ENCODE measurements at regions not wholly inside any gene's neighbourhood (a gene's known extent, or its start where the extent isn't known, plus 50 kb on each side); places are given as distances from the start of the nearest gene placed in this dataset.

- H3K9me3 ChIP-seq (ENCODE audit: low read depth, low read length, poor library complexity, severe bottlenecking) = no peaks in the 10 kb centered on the region
- TF ChIP-seq CTCF (conservative IDR thresholded peaks at IDR 0.05; ENCODE audit: low read depth, low read length) (no peak), EZH2 (IDR thresholded peaks at IDR 0.05; ENCODE audit: borderline replicate concordance, low read depth, low read length, poor library complexity, severe bottlenecking) (no peak)
- ChIA-PET POLR2A (ENCODE audit: low non-redundant PET) (no interaction called here), CTCF (no interaction called here)
- no peaks in the 10 kb centered on the region for H3K36me3 ChIP-seq (ENCODE audit: insufficient read depth, low read length, poor library complexity, severe bottlenecking)
- no TSS peak for BruUV-seq (replicated peaks)
- H3K27ac ChIP-seq (ENCODE audit: low read depth, low read length, poor library complexity, severe bottlenecking) = no peak overlapping the region
- no peak for DNase-seq (ENCODE audit: low spot score)
- intact Hi-C loops (cut with micrococcal nuclease; ENCODE audit: unreplicated experiment) = no loop called here
- H3K27me3 ChIP-seq (replicated peaks; ENCODE audit: insufficient read depth, low read depth, low read length, poor library complexity) = no peaks in the 10 kb centered on the region
- H3K4me3 ChIP-seq (ENCODE audit: low read depth, low read length, poor library complexity, severe bottlenecking) = no peak overlapping the region
- H3K4me1 ChIP-seq (ENCODE audit: insufficient read depth, low read length, poor library complexity, severe bottlenecking) = no peaks in the 10 kb centered on the region
These were observed 478.4 kb upstream of the CFAP20DC start for GRCh38 chr3:59528251-59528650.

DNA sequence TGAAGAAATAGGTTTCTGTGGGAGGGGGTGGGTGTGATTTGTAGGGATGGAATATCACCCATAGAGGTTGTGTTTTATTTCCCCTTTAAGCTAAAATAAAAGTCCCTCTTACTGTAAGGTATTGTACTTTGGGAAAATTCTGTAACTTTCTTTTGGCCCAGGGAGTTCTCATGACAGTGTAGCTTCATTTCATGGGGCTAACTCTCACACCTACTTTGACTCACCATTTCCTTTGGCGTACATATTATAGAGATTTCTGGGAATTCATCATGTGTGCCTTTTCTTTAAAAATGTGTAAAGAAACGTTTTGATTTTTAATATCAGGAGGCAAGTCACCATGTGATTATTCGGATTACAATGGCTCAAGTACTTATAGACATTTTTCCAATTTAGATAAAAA lies 477.7 kb upstream of the CFAP20DC start:
- Histone ChIP-seq H3K4me1 (ENCODE audit: insufficient read depth, low read length, poor library complexity, severe bottlenecking) (no peaks in the 10 kb centered on the region), H3K27ac (ENCODE audit: low read depth, low read length, poor library complexity, severe bottlenecking) (no peak overlapping the region), H3K27me3 (replicated peaks; ENCODE audit: insufficient read depth, low read depth, low read length, poor library complexity) (no peaks in the 10 kb centered on the region), H3K9me3 (ENCODE audit: low read depth, low read length, poor library complexity, severe bottlenecking) (no peaks in the 10 kb centered on the region), H3K4me3 (ENCODE audit: low read depth, low read length, poor library complexity, severe bottlenecking) (no peak overlapping the region), H3K36me3 (ENCODE audit: insufficient read depth, low read length, poor library complexity, severe bottlenecking) (no peaks in the 10 kb centered on the region)
- POLR2A ChIA-PET (ENCODE audit: low non-redundant PET) = no interaction called here
- no peak for TF ChIP-seq CTCF (conservative IDR thresholded peaks at IDR 0.05; ENCODE audit: low read depth, low read length)
- BruUV-seq (replicated peaks) = no TSS peak
- no peak for DNase-seq (ENCODE audit: low spot score)
- CTCF ChIA-PET = no interaction called here
- intact Hi-C loops (cut with micrococcal nuclease; ENCODE audit: unreplicated experiment) = no loop called here

- Histone ChIP-seq H3K4me1 (ENCODE audit: insufficient read depth, low read length, poor library complexity, severe bottlenecking) (no peaks in the 10 kb centered on the region), H3K27ac (ENCODE audit: low read depth, low read length, poor library complexity, severe bottlenecking) (no peak overlapping the region), H3K9me3 (ENCODE audit: low read depth, low read length, poor library complexity, severe bottlenecking) (no peaks in the 10 kb centered on the region), H3K4me3 (ENCODE audit: low read depth, low read length, poor library complexity, severe bottlenecking) (no peak overlapping the region), H3K36me3 (ENCODE audit: insufficient read depth, low read length, poor library complexity, severe bottlenecking) (no peaks in the 10 kb centered on the region), H3K27me3 (replicated peaks; ENCODE audit: insufficient read depth, low read depth, low read length, poor library complexity) (no peaks in the 10 kb centered on the region)
- BruUV-seq (replicated peaks) = no TSS peak
- POLR2A ChIA-PET (ENCODE audit: low non-redundant PET) = no interaction called here
- intact Hi-C loops (cut with micrococcal nuclease; ENCODE audit: unreplicated experiment) = no loop called here
- CTCF ChIA-PET = no interaction called here
- no peak for DNase-seq (ENCODE audit: low spot score)
- TF ChIP-seq CTCF (conservative IDR thresholded peaks at IDR 0.05; ENCODE audit: low read depth, low read length) = no peak
- no peak for TF ChIP-seq EZH2 (IDR thresholded peaks at IDR 0.05; ENCODE audit: borderline replicate concordance, low read depth, low read length, poor library complexity, severe bottlenecking)
These were observed 477.2 kb upstream of the CFAP20DC start for GRCh38 chr3:59526999-59527398.
